DMS114 treated with DMSO at 0.1 percent for 48 hours (cell line): ENCODE measurements at regions not wholly inside any gene's neighbourhood (a gene's known extent, or its start where the extent isn't known, plus 50 kb on each side); places are given as distances from the start of the nearest gene placed in this dataset.
A peak's percentile ranks its signal among the peaks of the same experiment; 100 is the strongest.

Experiments used
- DNase-seq: peaks from one replicate; lab custom pipeline; 2025; ENCODE audit not compliant: unreplicated experiment; lab: John Stamatoyannopoulos, UW

DNA sequence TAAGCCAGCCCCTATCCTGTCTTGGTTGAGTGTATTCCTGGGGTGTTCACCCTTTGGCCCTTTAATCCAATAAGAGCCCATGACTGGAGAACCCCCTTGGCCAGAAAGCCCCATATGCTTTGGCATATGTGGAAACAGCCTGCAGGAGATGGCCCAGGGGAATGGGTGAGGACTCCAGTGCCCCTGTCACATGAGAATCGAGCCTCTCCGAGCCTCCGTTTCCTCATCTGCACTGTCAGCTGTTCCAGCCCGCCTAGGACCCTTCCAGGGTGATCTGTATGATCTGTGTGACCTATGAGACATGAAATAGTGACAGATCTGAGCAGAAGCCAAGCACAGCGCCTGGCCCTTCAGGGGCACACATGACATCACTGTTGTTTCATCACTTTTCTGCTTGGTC lies 300.7 kb downstream of the ZNF536 start:
- DNase-seq, result no peak

DNA sequence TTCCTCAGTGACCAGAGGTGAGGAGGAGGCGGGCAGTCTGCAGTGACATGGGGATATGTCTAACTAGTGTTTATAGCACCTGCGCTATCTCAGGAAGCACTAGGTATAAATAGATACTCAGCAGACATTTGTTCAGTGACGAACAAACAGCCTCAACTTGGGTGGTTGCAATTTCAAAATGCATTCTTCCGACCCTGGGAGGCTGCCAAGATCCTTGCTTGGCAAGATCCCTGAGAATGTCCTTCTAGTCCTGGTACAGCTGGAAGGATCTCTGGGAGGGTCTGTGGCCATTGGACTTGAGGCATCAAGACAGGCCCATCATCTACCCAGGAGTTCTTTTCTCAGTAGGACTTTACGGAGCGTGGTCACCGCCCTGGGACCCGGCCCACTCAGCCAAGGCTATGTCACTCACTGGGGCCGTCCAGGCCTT lies 299.5 kb downstream of the ZNF536 start:
- DNase-seq, result no peak

GRCh38 chr19:30671367-30671619 lies 299.1 kb downstream of the ZNF536 start:
- no peak for DNase-seq

- DNase-seq, result no peak
These were observed 298.6 kb downstream of the ZNF536 start for GRCh38 chr19:30670562-30671366.

DNA sequence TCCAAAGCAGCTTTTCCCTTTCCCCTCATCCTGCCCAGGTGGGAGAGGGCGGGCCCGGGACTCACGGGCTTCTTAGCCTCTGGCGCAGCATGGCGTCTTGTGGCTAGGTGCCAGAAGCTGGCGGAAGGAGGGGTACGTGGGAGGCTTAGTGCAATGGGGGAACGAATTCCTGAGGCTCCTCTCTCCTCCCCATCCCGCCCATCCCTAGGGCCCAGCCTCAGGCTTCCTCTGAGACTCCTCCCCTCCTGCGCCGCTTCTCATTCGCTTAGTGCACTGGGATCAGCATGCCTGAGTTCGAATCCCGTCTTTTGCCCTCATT lies 297.8 kb downstream of the ZNF536 start:
- DNase-seq, result no peak

GRCh38 chr19:30669329-30670010 lies 297.3 kb downstream of the ZNF536 start:
- DNase-seq, result peak; percentile 28

GRCh38 chr19:30668521-30669155 lies 296.5 kb downstream of the ZNF536 start:
- no peak for DNase-seq

GRCh38 chr19:30667746-30668145 lies 295.6 kb downstream of the ZNF536 start:
- no peak for DNase-seq

GRCh38 chr19:30667227-30667626 lies 295.0 kb downstream of the ZNF536 start:
- DNase-seq, result no peak

DNA sequence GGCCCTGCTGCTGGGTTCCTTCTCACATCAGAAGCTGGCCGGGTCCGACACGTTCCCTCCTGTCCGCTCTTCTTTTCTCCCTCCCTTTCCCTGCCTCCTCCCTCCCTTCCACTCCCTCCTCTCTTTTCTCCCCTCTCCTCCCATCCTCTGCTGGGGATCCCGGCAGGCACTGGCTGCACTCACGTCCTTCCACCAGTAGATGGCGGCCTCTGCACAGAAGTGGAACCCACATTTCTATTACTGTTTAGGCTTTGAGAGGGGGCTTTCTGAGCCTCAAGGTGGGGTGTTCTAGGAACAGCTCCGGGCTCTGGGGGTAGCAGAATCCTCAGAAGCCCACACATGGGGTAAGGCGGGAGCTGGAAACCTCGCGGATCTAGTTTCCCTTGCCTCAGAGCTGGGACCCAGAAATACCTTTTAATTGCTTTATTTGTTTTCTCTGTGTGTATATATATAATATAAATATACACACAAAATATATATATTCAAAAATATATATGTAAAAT lies 294.2 kb downstream of the ZNF536 start:
- peak; percentile 47 for DNase-seq

- DNase-seq, result no peak
These were observed 293.3 kb downstream of the ZNF536 start for GRCh38 chr19:30665449-30665848.

DNA sequence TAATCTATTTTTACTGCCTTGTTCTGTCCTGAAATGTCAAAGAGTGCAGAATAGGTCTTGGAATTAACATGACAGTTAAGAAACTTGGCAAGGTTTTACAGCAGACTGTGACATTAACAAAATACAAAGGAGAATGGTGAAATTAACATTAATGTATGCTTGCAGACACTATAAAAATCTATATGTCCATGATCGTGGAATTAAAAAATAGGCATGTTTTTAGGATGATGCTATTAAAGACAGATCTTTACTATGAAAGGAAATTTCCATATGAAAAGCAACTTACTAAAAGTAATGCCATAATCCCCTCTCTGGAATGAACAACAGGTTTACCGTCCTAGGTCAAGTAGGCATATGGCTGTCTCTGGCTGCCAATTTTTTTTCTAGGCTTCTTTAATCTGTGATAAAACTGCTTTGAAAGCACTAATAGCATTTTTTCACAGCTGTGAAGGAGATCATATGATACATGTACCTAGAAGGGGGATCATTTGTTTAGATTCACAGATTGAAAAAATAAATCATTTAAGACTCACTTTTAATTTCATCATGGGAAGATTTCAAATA lies 291.5 kb downstream of the ZNF536 start:
- DNase-seq, result no peak

- DNase-seq, result no peak
These were observed 290.2 kb downstream of the ZNF536 start for GRCh38 chr19:30662211-30662861.

DNA sequence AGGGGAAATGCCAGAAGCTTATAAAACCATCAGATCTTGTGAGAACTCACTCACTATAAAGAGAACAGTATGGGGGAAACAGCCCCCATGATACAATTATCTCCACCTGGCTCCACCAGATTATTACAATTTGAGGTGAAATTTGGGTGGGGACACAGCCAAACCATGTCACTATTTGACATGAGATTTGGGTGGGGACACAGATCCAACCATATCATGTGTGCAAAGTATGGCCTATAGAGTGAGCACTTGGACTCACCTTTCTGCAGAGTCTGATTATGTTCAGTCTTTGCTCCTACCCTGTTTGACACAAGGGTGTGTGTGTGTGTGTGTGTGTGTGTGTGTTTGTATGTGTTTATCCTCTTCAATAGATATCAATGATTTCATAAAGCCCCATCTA lies 287.5 kb downstream of the ZNF536 start:
- no peak for DNase-seq

DNA sequence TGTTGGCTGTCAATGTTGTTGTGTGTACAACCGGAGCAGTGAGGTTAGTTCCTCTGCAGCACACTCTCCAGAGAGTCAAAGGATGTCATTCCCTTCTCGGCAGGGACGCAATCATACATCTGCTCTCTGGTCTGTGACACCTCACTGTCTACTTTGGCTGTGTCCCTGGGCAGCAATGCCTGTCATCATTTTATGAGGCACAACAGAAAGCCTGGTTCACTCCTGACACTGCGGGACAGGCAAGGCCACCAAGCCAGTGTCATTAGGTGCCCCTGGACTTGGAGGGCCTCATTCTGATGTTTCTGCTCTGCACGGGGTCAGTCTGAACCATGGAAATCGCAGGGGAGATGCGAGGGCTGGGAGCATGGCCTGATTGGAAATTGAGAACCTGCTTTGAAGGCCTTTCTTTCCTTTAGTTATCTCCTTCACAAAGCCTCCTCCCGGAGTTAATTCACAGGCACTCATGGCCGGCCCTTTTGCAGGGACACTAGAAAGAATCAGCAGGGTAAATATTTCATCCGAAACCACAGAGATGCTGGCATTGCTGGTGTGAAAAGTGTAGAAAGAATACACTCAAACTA lies 284.4 kb downstream of the ZNF536 start:
- no peak for DNase-seq

- DNase-seq, result no peak
These were observed 281.6 kb downstream of the ZNF536 start for GRCh38 chr19:30653646-30654386.

DNA sequence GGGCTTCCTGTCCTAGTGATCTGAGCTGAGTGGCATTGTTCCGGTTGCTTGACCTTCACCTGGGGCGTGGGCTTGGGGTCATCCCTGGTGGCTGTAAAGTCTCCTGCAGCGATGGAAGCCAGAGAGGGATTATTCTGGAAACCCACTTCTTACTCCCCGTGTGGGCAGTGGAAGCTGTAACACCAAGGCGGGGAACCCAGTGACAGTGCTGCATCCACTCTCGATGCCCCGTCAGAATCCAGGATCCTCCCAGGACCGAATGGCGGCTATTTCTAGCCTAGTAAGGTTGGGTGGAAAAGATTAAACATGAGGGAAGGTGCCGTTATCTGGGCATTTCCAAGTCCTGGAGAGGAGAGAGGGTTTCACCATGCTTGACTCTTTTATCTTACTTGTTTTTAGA lies 280.6 kb downstream of the ZNF536 start:
- DNase-seq, result no peak

- no peak for DNase-seq
These were observed 279.5 kb downstream of the ZNF536 start for GRCh38 chr19:30651691-30652090.

DNA sequence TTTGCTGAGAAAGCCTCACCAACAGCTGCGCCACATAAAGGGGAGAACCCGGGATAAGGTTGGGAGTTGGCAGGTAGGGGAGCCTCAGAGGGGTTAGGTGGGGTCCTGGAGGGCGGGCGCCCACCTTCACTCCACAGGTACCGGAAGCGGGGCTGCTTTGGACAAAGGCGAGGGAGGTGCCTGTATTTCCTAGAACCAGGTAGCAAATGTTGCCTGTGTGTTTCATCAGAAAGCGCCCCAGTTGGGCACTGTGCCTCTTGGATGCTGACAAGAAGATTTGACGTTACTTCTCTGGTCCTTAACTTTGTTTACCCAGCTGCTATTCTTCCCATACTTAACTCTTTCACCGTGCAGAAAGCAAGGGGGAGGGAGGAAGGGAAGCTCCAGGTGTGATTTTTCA lies 278.9 kb downstream of the ZNF536 start:
- no peak for DNase-seq

DNA sequence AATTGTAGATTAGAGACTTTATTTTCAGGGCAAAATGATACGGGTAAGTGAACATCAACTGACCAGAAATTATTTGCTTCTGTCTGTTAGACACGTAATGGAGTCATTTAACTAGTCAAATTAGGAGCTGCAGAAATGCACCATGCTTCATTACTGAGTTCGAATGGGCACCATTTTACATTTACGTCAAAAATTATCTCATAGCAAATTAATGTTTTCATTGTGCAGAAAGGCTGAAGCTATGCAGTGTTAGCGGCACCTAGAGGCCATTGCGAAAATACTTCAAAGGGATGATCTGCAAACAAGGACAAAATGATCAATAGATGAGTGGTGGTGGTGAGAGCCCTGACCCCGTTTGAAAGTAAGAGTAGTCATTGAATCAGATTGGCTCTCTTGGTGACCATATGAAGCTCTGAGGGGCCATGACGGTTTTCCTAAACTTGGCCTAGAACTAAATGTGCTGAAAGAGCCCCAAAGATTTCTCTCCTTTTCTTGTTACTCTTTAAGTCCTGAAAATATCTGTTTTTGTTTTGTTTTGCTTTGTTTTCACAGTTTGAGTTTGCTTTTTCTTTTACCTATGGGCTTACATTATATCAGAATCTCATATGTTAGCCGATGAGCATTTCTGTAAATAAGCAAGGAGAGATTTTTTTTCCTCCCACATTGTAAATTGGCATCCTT lies 277.9 kb downstream of the ZNF536 start:
- DNase-seq, result peak; percentile 64
